ENCODE measurements at regions not wholly inside any gene's neighbourhood (a gene's known extent, or its start where the extent isn't known, plus 50 kb on each side); places are given as distances from the start of the nearest gene placed in this dataset.

GRCh38 chr2:52974127-52974526 lies 793.5 kb upstream of the CHAC2 start:
- Mint-ChIP-seq H3K27ac (no peak overlapping the region), H3K4me1 (ENCODE audit: low read depth) (no peaks in the 10 kb centered on the region), H3K9me3 (no peaks in the 10 kb centered on the region), H3K27me3 (ENCODE audit: insufficient read depth) (no peaks in the 10 kb centered on the region), H3K4me3 (no peak overlapping the region), H3K36me3 (ENCODE audit: low read depth) (no peaks in the 10 kb centered on the region)
- no peak for DNase-seq
- no peak for TF ChIP-seq CTCF (IDR thresholded peaks at IDR 0.05)

GRCh38 chr2:52970642-52971041 lies 797.0 kb upstream of the CHAC2 start:
- H3K9me3 Mint-ChIP-seq = no peaks in the 10 kb centered on the region
- H3K36me3 Mint-ChIP-seq (ENCODE audit: low read depth) = no peaks in the 10 kb centered on the region
- no peak overlapping the region for H3K27ac Mint-ChIP-seq
- DNase-seq = no peak
- peaks cover 7% of the 10 kb centered on the region; the same call in 1 of the 2 replicates for H3K4me1 Mint-ChIP-seq (ENCODE audit: low read depth)
- no peak overlapping the region for H3K4me3 Mint-ChIP-seq
- no peaks in the 10 kb centered on the region for H3K27me3 Mint-ChIP-seq (ENCODE audit: insufficient read depth)
- TF ChIP-seq CTCF (IDR thresholded peaks at IDR 0.05) = no peak

GRCh38 chr2:52968043-52968442 lies 799.6 kb upstream of the CHAC2 start:
- no peaks in the 10 kb centered on the region for H3K27me3 Mint-ChIP-seq (ENCODE audit: insufficient read depth)
- no peak for DNase-seq
- no peak for TF ChIP-seq CTCF (IDR thresholded peaks at IDR 0.05)
- H3K9me3 Mint-ChIP-seq = no peaks in the 10 kb centered on the region
- peaks cover 7% of the 10 kb centered on the region; the same call in 1 of the 2 replicates for H3K4me1 Mint-ChIP-seq (ENCODE audit: low read depth)
- no peak overlapping the region for H3K27ac Mint-ChIP-seq
- no peaks in the 10 kb centered on the region for H3K36me3 Mint-ChIP-seq (ENCODE audit: low read depth)
- peak overlapping the region; percentile 1; the same call in 1 of the 2 replicates for H3K4me3 Mint-ChIP-seq

- peaks cover 7% of the 10 kb centered on the region; the same call in 1 of the 2 replicates for H3K4me1 Mint-ChIP-seq (ENCODE audit: low read depth)
- TF ChIP-seq CTCF (IDR thresholded peaks at IDR 0.05) = no peak
- no peaks in the 10 kb centered on the region; the same call in 1 of the 2 replicates for H3K27me3 Mint-ChIP-seq (ENCODE audit: insufficient read depth)
- no peak for DNase-seq
- no peak overlapping the region for H3K4me3 Mint-ChIP-seq
- H3K9me3 Mint-ChIP-seq = no peaks in the 10 kb centered on the region
- H3K36me3 Mint-ChIP-seq (ENCODE audit: low read depth) = no peaks in the 10 kb centered on the region
- H3K27ac Mint-ChIP-seq = no peak overlapping the region
These were observed 802.6 kb upstream of the CHAC2 start for GRCh38 chr2:52964916-52965530.

- H3K27me3 Mint-ChIP-seq (ENCODE audit: insufficient read depth) = no peaks in the 10 kb centered on the region; the same call in 1 of the 2 replicates
- no peak for DNase-seq
- TF ChIP-seq CTCF (IDR thresholded peaks at IDR 0.05) = no peak
- no peaks in the 10 kb centered on the region for H3K36me3 Mint-ChIP-seq (ENCODE audit: low read depth)
- no peak overlapping the region for H3K4me3 Mint-ChIP-seq
- H3K27ac Mint-ChIP-seq = no peak overlapping the region
- no peaks in the 10 kb centered on the region for H3K4me1 Mint-ChIP-seq (ENCODE audit: low read depth)
- H3K9me3 Mint-ChIP-seq = no peaks in the 10 kb centered on the region
These were observed 806.2 kb upstream of the CHAC2 start for GRCh38 chr2:52961403-52961802.

Measured in HFFc6 (cell line).